Stimulated activated CD4-positive, alpha-beta T cell treated with anti-CD3 and anti-CD28 coated beads, Interleukin-12 subunit alpha, Interleukin-12 subunit beta, amount 100 ng/mL, for 48 hours (primary cell): ENCODE measurements at regions not wholly inside any gene's neighbourhood (a gene's known extent, or its start where the extent isn't known, plus 50 kb on each side); places are given as distances from the start of the nearest gene placed in this dataset.
"Not testable (repeated sequence)": the region's sequence is repeated elsewhere in the genome, so short reads cannot be mapped to it uniquely, and the experiment has no call there.

Source experiments
- DNase-seq, 3 donors: peaks; one replicate each; pipeline ENCODE4 v3.0.0-alpha.2; 2020; ENCODE audit warnings: low read depth in 2 of 3, low spot score in 1 of 3

- DNase-seq, result not testable (repeated sequence)
These were observed 676.4 kb upstream of the ZNF337 start for GRCh38 chr20:26373066-26373465.

- DNase-seq, result no peak
These were observed 657.9 kb upstream of the ZNF337 start for GRCh38 chr20:26354511-26354910.

- no peak for DNase-seq
These were observed 650.7 kb upstream of the ZNF337 start for GRCh38 chr20:26347396-26347795.

- not testable (repeated sequence) for DNase-seq
These were observed 643.9 kb upstream of the ZNF337 start for GRCh38 chr20:26340460-26341065.

GRCh38 chr20:26324177-26324576, 627.5 kb upstream of the ZNF337 start:
- DNase-seq, result no peak

GRCh38 chr20:26315054-26315453, 618.4 kb upstream of the ZNF337 start:
- no peak for DNase-seq

GRCh38 chr20:26309720-26310119, 613.1 kb upstream of the ZNF337 start:
- DNase-seq, result not testable (repeated sequence)

GRCh38 chr20:26308961-26309360, 612.3 kb upstream of the ZNF337 start:
- DNase-seq, result no peak

GRCh38 chr20:26295006-26295405, 598.4 kb upstream of the ZNF337 start:
- no peak for DNase-seq

GRCh38 chr20:26288379-26289061, 591.9 kb upstream of the ZNF337 start:
- DNase-seq, result not testable (repeated sequence)

GRCh38 chr20:26279238-26279637, 582.6 kb upstream of the ZNF337 start:
- no peak for DNase-seq

GRCh38 chr20:26277339-26277738, 580.7 kb upstream of the ZNF337 start:
- DNase-seq, result no peak

- DNase-seq, result no peak
These were observed 580.0 kb upstream of the ZNF337 start for GRCh38 chr20:26276554-26277210.

- not testable (repeated sequence) for DNase-seq
These were observed 572.1 kb upstream of the ZNF337 start for GRCh38 chr20:26268762-26269161.

GRCh38 chr20:26260925-26261324, 564.3 kb upstream of the ZNF337 start:
- DNase-seq, result not testable (repeated sequence)

- DNase-seq, result not testable (repeated sequence)
These were observed 555.8 kb upstream of the ZNF337 start for GRCh38 chr20:26252311-26252975.

GRCh38 chr20:26251376-26251775, 554.7 kb upstream of the ZNF337 start:
- not testable (repeated sequence) for DNase-seq

GRCh38 chr20:26250249-26251114, 553.8 kb upstream of the ZNF337 start:
- not testable (repeated sequence) for DNase-seq

- DNase-seq, result no peak
These were observed 547.1 kb upstream of the ZNF337 start for GRCh38 chr20:26243731-26244130.

GRCh38 chr20:26220609-26221008, 524.0 kb upstream of the ZNF337 start:
- DNase-seq, result not testable (repeated sequence)

- not testable (repeated sequence) for DNase-seq
These were observed 522.9 kb upstream of the ZNF337 start for GRCh38 chr20:26219546-26219945.
